ENCODE measurements at regions not wholly inside any gene's neighbourhood (a gene's known extent, or its start where the extent isn't known, plus 50 kb on each side); places are given as distances from the start of the nearest gene placed in this dataset.

DNA sequence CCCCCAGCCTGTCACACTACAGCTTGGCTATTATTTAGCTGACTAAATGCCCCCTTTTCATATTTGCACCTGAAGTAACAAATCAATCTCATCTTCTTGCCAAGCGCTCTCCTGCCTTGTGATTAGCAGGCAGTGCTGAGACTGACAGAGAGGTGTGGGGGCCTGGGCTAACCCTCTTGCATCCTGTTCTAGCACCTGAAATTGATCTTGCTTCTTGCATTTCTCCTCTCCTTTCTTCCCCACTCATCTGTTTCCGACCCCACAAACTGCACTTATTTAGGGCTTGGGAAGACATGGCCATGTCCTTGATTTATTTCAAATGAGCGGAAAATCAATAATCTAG is 309.0 kb upstream of the PROK2 start:
- no peaks in the 10 kb centered on the region for H3K36me3 ChIP-seq (ENCODE audit: low read length)
- H3F3A ChIP-seq (ENCODE audit: insufficient read depth), result peaks cover 14% of the 10 kb centered on the region; the same call in 1 of the 2 replicates
- peak overlapping the region; percentile 19; the same call in 1 of the 2 replicates for H3K27ac ChIP-seq (ENCODE audit: low read depth, low read length)
- no peak overlapping the region for H3K9ac ChIP-seq (ENCODE audit: low read length)
- H3K27me3 ChIP-seq (ENCODE audit: low read length), result no peaks in the 10 kb centered on the region
- TF ChIP-seq EZH2phosphoT487 (conservative IDR thresholded peaks at IDR 0.05; ENCODE audit: low read length), result no peak
- TF ChIP-seq, protein P1, sequence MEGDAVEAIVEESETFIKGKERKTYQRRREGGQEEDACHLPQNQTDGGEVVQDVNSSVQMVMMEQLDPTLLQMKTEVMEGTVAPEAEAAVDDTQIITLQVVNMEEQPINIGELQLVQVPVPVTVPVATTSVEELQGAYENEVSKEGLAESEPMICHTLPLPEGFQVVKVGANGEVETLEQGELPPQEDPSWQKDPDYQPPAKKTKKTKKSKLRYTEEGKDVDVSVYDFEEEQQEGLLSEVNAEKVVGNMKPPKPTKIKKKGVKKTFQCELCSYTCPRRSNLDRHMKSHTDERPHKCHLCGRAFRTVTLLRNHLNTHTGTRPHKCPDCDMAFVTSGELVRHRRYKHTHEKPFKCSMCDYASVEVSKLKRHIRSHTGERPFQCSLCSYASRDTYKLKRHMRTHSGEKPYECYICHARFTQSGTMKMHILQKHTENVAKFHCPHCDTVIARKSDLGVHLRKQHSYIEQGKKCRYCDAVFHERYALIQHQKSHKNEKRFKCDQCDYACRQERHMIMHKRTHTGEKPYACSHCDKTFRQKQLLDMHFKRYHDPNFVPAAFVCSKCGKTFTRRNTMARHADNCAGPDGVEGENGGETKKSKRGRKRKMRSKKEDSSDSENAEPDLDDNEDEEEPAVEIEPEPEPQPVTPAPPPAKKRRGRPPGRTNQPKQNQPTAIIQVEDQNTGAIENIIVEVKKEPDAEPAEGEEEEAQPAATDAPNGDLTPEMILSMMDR (IDR thresholded peaks at IDR 0.05; ENCODE audit: insufficient read depth, low read length, poor library complexity, severe bottlenecking), result no peak
- no peak overlapping the region for H2AFZ ChIP-seq (ENCODE audit: low read depth, low read length, severe bottlenecking)
- H4K20me1 ChIP-seq (ENCODE audit: low read depth, low read length), result no peaks in the 10 kb centered on the region
- H3K9me2 ChIP-seq (replicated peaks; ENCODE audit: insufficient read depth, low read length), result no peaks in the 10 kb centered on the region
- peak overlapping the region; percentile 36 for H3K4me2 ChIP-seq (ENCODE audit: low read depth, low read length, poor library complexity, severe bottlenecking)
- no peak overlapping the region for H3K4me3 ChIP-seq (ENCODE audit: insufficient read depth, low read length, poor library complexity, severe bottlenecking)
- no peaks in the 10 kb centered on the region for H3K9me3 ChIP-seq (ENCODE audit: insufficient read depth, low read length)
- no peaks in the 10 kb centered on the region for H3K79me2 ChIP-seq (ENCODE audit: insufficient read depth, low read length)

DNA sequence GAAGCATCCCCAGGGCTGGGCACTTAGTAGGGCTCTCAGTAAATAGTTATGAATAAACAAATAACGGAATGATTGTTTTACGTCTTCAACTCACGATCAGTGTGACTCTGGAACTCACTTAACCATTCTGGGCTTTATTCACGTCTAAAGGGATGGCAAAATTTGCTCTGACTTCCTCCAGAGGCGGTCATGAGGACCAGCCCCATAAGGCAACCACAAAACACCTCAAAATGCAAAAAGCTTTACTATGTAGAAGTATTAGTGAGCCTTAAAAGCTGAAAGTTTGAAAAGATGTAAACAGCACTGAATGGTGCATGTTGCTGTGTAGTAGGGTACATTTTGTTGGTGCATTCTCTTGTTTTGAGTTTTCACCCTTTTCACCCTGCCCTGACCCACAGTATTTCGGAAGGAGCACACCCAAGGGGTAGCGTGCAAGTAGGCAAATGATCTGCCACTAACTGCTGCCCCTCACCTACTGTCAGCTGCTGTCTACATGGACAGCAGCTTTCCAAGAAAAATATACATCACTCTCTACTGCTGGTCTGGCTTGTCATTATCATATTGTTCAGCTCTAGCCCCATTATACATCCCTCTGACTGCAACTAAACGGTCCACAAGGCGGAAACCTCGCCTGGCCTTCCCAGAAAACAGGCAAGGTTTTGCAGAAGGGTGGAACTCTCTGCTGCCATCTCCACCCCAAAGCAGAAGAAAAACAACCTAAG is 308.5 kb upstream of the PROK2 start:
- no peak for TF ChIP-seq EZH2phosphoT487 (conservative IDR thresholded peaks at IDR 0.05; ENCODE audit: low read length)
- TF ChIP-seq, protein P1 (IDR thresholded peaks at IDR 0.05; ENCODE audit: insufficient read depth, low read length, poor library complexity, severe bottlenecking), result no peak
- peak overlapping the region; percentile 19; the same call in 1 of the 2 replicates for H3K27ac ChIP-seq (ENCODE audit: low read depth, low read length)
- H2AFZ ChIP-seq (ENCODE audit: low read depth, low read length, severe bottlenecking), result no peak overlapping the region
- H3K4me3 ChIP-seq (ENCODE audit: insufficient read depth, low read length, poor library complexity, severe bottlenecking), result no peak overlapping the region
- H3K4me2 ChIP-seq (ENCODE audit: low read depth, low read length, poor library complexity, severe bottlenecking), result peak overlapping the region; percentile 36
- H3K9me3 ChIP-seq (ENCODE audit: insufficient read depth, low read length), result no peaks in the 10 kb centered on the region
- peaks cover 14% of the 10 kb centered on the region; the same call in 1 of the 2 replicates for H3F3A ChIP-seq (ENCODE audit: insufficient read depth)
- no peaks in the 10 kb centered on the region for H3K79me2 ChIP-seq (ENCODE audit: insufficient read depth, low read length)
- no peaks in the 10 kb centered on the region for H3K27me3 ChIP-seq (ENCODE audit: low read length)
- no peaks in the 10 kb centered on the region for H3K36me3 ChIP-seq (ENCODE audit: low read length)
- no peak overlapping the region for H3K9ac ChIP-seq (ENCODE audit: low read length)
- no peaks in the 10 kb centered on the region for H4K20me1 ChIP-seq (ENCODE audit: low read depth, low read length)
- H3K9me2 ChIP-seq (replicated peaks; ENCODE audit: insufficient read depth, low read length), result no peaks in the 10 kb centered on the region

DNA sequence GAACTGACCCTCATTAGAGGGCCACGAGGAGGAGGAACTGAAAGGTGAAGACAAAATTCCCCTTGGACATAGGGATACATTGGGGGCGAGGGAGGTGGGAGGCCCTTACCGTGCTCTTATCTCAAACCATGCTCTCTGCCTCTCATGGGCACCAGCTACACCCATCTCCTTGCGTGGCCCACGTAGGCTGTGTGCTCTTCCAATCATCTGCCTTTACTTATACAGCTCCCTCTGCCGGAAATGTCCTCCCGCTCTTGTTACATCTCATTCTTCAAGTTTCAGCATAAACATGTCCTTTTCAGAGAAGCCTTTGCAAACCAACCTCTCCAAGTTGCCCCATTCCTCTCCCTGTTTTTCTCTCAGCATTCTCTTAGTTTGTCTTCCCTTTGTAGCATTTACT is 307.8 kb upstream of the PROK2 start:
- Histone ChIP-seq H3K27ac (ENCODE audit: low read depth, low read length) (no peak overlapping the region; the same call in 1 of the 2 replicates), H2AFZ (ENCODE audit: low read depth, low read length, severe bottlenecking) (no peak overlapping the region), H3F3A (ENCODE audit: insufficient read depth) (peaks cover 13% of the 10 kb centered on the region; the same call in 1 of the 2 replicates), H3K27me3 (ENCODE audit: low read length) (no peaks in the 10 kb centered on the region), H4K20me1 (ENCODE audit: low read depth, low read length) (no peaks in the 10 kb centered on the region), H3K4me2 (ENCODE audit: low read depth, low read length, poor library complexity, severe bottlenecking) (peak overlapping the region; percentile 36), H3K36me3 (ENCODE audit: low read length) (no peaks in the 10 kb centered on the region), H3K9me2 (replicated peaks; ENCODE audit: insufficient read depth, low read length) (no peaks in the 10 kb centered on the region), H3K79me2 (ENCODE audit: insufficient read depth, low read length) (no peaks in the 10 kb centered on the region), H3K4me3 (ENCODE audit: insufficient read depth, low read length, poor library complexity, severe bottlenecking) (no peak overlapping the region), H3K9me3 (ENCODE audit: insufficient read depth, low read length) (no peaks in the 10 kb centered on the region), H3K9ac (ENCODE audit: low read length) (no peak overlapping the region)
- TF ChIP-seq, protein P1 (IDR thresholded peaks at IDR 0.05; ENCODE audit: insufficient read depth, low read length, poor library complexity, severe bottlenecking), result no peak
- no peak for TF ChIP-seq EZH2phosphoT487 (conservative IDR thresholded peaks at IDR 0.05; ENCODE audit: low read length)

Measured in SU-DHL-6 (cell line).